GM12878 (cell line): ENCODE measurements at regions not wholly inside any gene's neighbourhood (a gene's known extent, or its start where the extent isn't known, plus 50 kb on each side); places are given as distances from the start of the nearest gene placed in this dataset.
A peak's percentile ranks its signal among the peaks of the same experiment; 100 is the strongest.

Experiments
- ATAC-seq: fragments of 200-7000 bp; cut with Tn5 transposase; 3 replicates; pipeline ENCODE4 v1.9.1; 2020; ENCODE audit warnings: mild to moderate bottlenecking, moderate library complexity
- BruUV-seq: library from RNA; stranded (reverse); fragments of 400-500 nt; replicated peaks from 2 replicates; lab custom pipeline; 2021; lab: Mats Ljungman, UMichigan
- CTCF ChIA-PET: fragments of 300-600 bp; sonication (Branson Sonifier 250); formaldehyde crosslinking; extraction: SDS; loops from one replicate; lab custom pipeline; 2021; ENCODE audit warnings: inconsistent platforms; lab: Yijun Ruan, JAX
- POLR2A ChIA-PET: fragments of 350-600 bp; formaldehyde crosslinking; extraction: SDS; loops from one replicate; lab custom pipeline; 2021; ENCODE audit warnings: inconsistent platforms; lab: Charles Lee
- RAD21 ChIA-PET: fragments of 300-600 bp; sonication (Branson Sonifier 250); formaldehyde crosslinking; loops from one replicate; lab custom pipeline; 2023; ENCODE audit warnings: antibody characterized with exemption; ENCODE audit not compliant: unreplicated experiment; lab: Charles Lee
- SMC1A ChIA-PET: fragments of 300-600 bp; sonication (Branson Sonifier 250); formaldehyde crosslinking; loops from one replicate; lab custom pipeline; 2023; ENCODE audit not compliant: unreplicated experiment, uncharacterized antibody; lab: Charles Lee
- DNase-seq: peaks from one replicate; pipeline ENCODE4 v3.0.0-alpha.2; 2011; ENCODE audit warnings: low read depth, low spot score
- FAIRE-seq: peaks from 3 replicates; lab custom pipeline; 2011; peaks lifted over from hg19 to GRCh38; lab: Jason Lieb, UNC
- H2AFZ ChIP-seq: 2 replicates; pipeline ENCODE4 v1.6.0; 2011; ENCODE audit warnings: low read depth, low read length, control low read depth; ENCODE audit not compliant: control insufficient read depth
- H3K27ac ChIP-seq: 2 replicates; pipeline ENCODE4 v1.5.1; 2011; ENCODE audit warnings: control low read depth; ENCODE audit not compliant: control insufficient read depth, insufficient read depth
- H3K27me3 ChIP-seq, 2 experiments: replicated peaks in 1 of 2; 2 replicates each; pipeline versions ENCODE4 v1.6.0 to v1.6.1; 2011; ENCODE audit warnings: low read length in 1 of 2; ENCODE audit not compliant: control insufficient read depth in 2 of 2, insufficient read depth in 2 of 2
- H3K36me3 ChIP-seq, 2 experiments: 2 replicates each; pipeline ENCODE4 v1.5.1; 2011; ENCODE audit warnings: low read length in 1 of 2; ENCODE audit not compliant: control insufficient read depth in 2 of 2, insufficient read depth in 2 of 2
- H3K4me1 ChIP-seq: 2 replicates; pipeline ENCODE4 v1.6.1; 2011; ENCODE audit warnings: mild to moderate bottlenecking, low read length, moderate library complexity, mixed read lengths; ENCODE audit not compliant: control insufficient read depth, insufficient read depth
- H3K4me2 ChIP-seq: 2 replicates; pipeline ENCODE4 v1.6.0; 2011; ENCODE audit warnings: control low read depth; ENCODE audit not compliant: control insufficient read depth, insufficient read depth
- H3K4me3 ChIP-seq: fragments of 200-600 bp; sonication (generic); 2 replicates; pipeline ENCODE4 v1.5.1; 2016
- H3K79me2 ChIP-seq: 2 replicates; pipeline ENCODE4 v1.6.0; 2011; ENCODE audit warnings: low read length; ENCODE audit not compliant: control insufficient read depth, insufficient read depth
- H3K9ac ChIP-seq: 2 replicates; pipeline ENCODE4 v1.8.0; 2011; ENCODE audit warnings: low read length, control low read depth, mixed read lengths; ENCODE audit not compliant: control insufficient read depth, insufficient read depth
- H3K9me3 ChIP-seq: replicated peaks from 3 replicates; pipeline ENCODE4 v1.5.1; 2011; ENCODE audit warnings: mild to moderate bottlenecking, low read length; ENCODE audit not compliant: control insufficient read depth, insufficient read depth
- H4K20me1 ChIP-seq: 2 replicates; pipeline ENCODE4 v1.6.0; 2011; ENCODE audit not compliant: control insufficient read depth, insufficient read depth
- ASH2L ChIP-seq: fragments of 300-600, 200-600 bp; sonication (generic); IDR thresholded peaks from 2 replicates; pipeline ENCODE4 v1.6.1; 2017; ENCODE audit warnings: low read depth, mild to moderate bottlenecking, borderline replicate concordance
- CUX1 ChIP-seq: IDR thresholded peaks from 2 replicates; pipeline ENCODE4 v1.6.1; 2012; ENCODE audit warnings: improper control_type of control experiment, low read depth, low read length; ENCODE audit not compliant: insufficient replicate concordance
- IRF4 ChIP-seq: IDR thresholded peaks from 2 replicates; pipeline ENCODE4 v1.6.1; 2011; ENCODE audit warnings: low read depth, low read length
- SREBF1 ChIP-seq: IDR thresholded peaks from 2 replicates; pipeline ENCODE4 v1.6.1; 2012; ENCODE audit warnings: mild to moderate bottlenecking, low read length
- SUZ12 ChIP-seq: fragments of 200-600 bp; sonication (generic); IDR thresholded peaks from one replicate; pipeline ENCODE4 v1.6.1; 2018; ENCODE audit warnings: antibody characterized with exemption, mild to moderate bottlenecking; ENCODE audit not compliant: unreplicated experiment
- WGBS: methylation state at CpG from one replicate; pipeline ENCODE4 v1.1.6; 2016; ENCODE audit warnings: low lambda C conversion rate; ENCODE audit not compliant: insufficient replicate concordance, insufficient coverage; ENCODE audit errors: missing lambda C conversion rate; 5-methylcytosine and 5-hydroxymethylcytosine counted together
- in situ Hi-C: fragments of 300-500 bp; cut with MboI; formaldehyde crosslinking; loops from 9 replicates; pipeline ENCODE4 v1.14.3; 2018; ENCODE audit warnings: mixed read lengths
- intact Hi-C: fragments of 100-400 bp; cut with micrococcal nuclease; formaldehyde crosslinking; loops from one replicate; pipeline ENCODE4 v1.14.2; 2022; ENCODE audit not compliant: unreplicated experiment

GRCh38 chr2:37566517-37566981 lies 104.9 kb downstream of the CDC42EP3 start (continued):
- TF ChIP-seq SREBF1, result no peak
- no peak for TF ChIP-seq ASH2L
- TF ChIP-seq SUZ12, result no peak

GRCh38 chr2:37568565-37568964 lies 102.9 kb downstream of the CDC42EP3 start:
- ChIA-PET RAD21 (interaction anchor here (1.0 to 6.3 kb wide), 12 partner anchors 10 to 308 kb away, joined by 3 to 123 read pairs (median 5); no protein-coding TSS in a partner anchor), CTCF (interaction anchor here (0.9 to 4.3 kb wide), 10 partner anchors 8 to 264 kb away, joined by 3 to 24 read pairs (median 7); no protein-coding TSS in a partner anchor), SMC1A (interaction anchor here (0.8 to 6.9 kb wide), 16 partner anchors 14 to 308 kb away, joined by 3 to 246 read pairs (median 7); no protein-coding TSS in a partner anchor), POLR2A (interaction anchor here (1.2 to 6.3 kb wide), 6 partner anchors 10 to 86 kb away, joined by 3 to 84 read pairs (median 23); no protein-coding TSS in a partner anchor)
- no peak overlapping the region; the same call in 1 of the 2 replicates for H2AFZ ChIP-seq
- TF ChIP-seq CUX1, result no peak
- no peak for TF ChIP-seq IRF4
- H3K4me1 ChIP-seq, result peaks cover 29% of the 10 kb centered on the region
- H4K20me1 ChIP-seq, result no peaks in the 10 kb centered on the region
- no peaks in the 10 kb centered on the region for H3K27me3 ChIP-seq
- peaks cover 7% of the 10 kb centered on the region; the same call in 2 of the 3 replicates for H3K9me3 ChIP-seq
- FAIRE-seq (no peak), ATAC-seq (no peak), DNase-seq (no peak)
- H3K9ac ChIP-seq, result no peak overlapping the region
- in situ Hi-C loops (no loop called here), intact Hi-C loops (no loop called here)
- H3K4me2 ChIP-seq, result no peak overlapping the region
- 93% methylated on average over 2 of the region's 2 CpGs for WGBS
- BruUV-seq, result no TSS peak
- no peaks in the 10 kb centered on the region; the same call in 1 of the 2 replicates for H3K79me2 ChIP-seq
- H3K4me3 ChIP-seq, result no peak overlapping the region
- 0 out of 2 replicates have a peak overlapping the region, but pooled peaks have one; percentile 5 for H3K27ac ChIP-seq
- H3K36me3 ChIP-seq, result no peaks in the 10 kb centered on the region
